B cell (primary cell): ENCODE measurements at regions not wholly inside any gene's neighbourhood (a gene's known extent, or its start where the extent isn't known, plus 50 kb on each side); places are given as distances from the start of the nearest gene placed in this dataset.
"Not testable (repeated sequence)": the region's sequence is repeated elsewhere in the genome, so short reads cannot be mapped to it uniquely, and the experiment has no call there.

ENCODE experiments used
- EZH2 ChIP-seq: IDR thresholded peaks from 2 replicates; pipeline ENCODE4 v1.6.1; 2012; ENCODE audit warnings: borderline replicate concordance, low read depth, mild to moderate bottlenecking, moderate library complexity, low read length; ENCODE audit not compliant: insufficient read depth, poor library complexity, severe bottlenecking
- TF ChIP-seq, protein P1 (sequence below): fragments of 200-600 bp; IDR thresholded peaks from one replicate; pipeline ENCODE4 v1.8.0; 2022; ENCODE audit warnings: antibody characterized with exemption, mild to moderate bottlenecking

DNA sequence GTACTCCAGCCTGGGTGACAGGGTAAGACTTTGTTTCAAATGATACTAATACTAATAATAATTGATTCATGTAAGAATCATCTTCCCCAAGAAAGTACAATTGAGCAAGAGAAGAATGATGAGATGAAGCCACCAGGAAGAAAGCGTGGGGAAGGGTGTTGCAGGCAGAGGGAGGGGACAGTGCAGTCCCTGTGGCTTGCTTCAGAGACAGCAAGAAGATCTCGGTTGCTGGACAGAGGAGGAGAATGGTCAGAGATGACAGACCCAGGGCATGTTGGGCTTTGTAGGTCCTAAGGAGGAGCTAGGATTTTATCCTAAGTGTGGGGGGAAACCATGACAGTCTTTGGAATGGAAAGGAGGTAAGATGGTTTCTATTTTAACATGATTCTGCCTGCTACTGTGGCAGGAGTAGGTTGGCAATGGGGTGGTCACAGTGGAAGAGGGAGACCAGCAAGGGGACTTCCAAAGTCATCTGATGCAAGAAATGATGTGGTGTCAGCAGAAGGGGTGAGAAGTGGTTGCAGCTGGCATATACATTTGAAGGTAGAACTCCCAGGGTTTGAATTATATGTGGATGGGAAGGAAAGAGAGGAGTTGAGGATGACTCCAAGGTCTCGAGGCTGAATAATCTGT is 293.4 kb downstream of the NPIPA7 start:
- TF ChIP-seq, protein P1, sequence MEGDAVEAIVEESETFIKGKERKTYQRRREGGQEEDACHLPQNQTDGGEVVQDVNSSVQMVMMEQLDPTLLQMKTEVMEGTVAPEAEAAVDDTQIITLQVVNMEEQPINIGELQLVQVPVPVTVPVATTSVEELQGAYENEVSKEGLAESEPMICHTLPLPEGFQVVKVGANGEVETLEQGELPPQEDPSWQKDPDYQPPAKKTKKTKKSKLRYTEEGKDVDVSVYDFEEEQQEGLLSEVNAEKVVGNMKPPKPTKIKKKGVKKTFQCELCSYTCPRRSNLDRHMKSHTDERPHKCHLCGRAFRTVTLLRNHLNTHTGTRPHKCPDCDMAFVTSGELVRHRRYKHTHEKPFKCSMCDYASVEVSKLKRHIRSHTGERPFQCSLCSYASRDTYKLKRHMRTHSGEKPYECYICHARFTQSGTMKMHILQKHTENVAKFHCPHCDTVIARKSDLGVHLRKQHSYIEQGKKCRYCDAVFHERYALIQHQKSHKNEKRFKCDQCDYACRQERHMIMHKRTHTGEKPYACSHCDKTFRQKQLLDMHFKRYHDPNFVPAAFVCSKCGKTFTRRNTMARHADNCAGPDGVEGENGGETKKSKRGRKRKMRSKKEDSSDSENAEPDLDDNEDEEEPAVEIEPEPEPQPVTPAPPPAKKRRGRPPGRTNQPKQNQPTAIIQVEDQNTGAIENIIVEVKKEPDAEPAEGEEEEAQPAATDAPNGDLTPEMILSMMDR = not testable (repeated sequence)
- not testable (repeated sequence) for TF ChIP-seq EZH2
